ENCODE measurements at regions not wholly inside any gene's neighbourhood (a gene's known extent, or its start where the extent isn't known, plus 50 kb on each side); places are given as distances from the start of the nearest gene placed in this dataset.
A peak's percentile ranks its signal among the peaks of the same experiment; 100 is the strongest.

GRCh38 chrX:46447384-46447783, 97.8 kb downstream of the ZNF674 start:
- no peak for DNase-seq

GRCh38 chrX:46446727-46447378, 98.4 kb downstream of the ZNF674 start:
- peak; percentile 56 to 57 for DNase-seq

GRCh38 chrX:46444011-46444410, 101.2 kb downstream of the ZNF674 start:
- peak; percentile 24 to 56 for DNase-seq

DNA sequence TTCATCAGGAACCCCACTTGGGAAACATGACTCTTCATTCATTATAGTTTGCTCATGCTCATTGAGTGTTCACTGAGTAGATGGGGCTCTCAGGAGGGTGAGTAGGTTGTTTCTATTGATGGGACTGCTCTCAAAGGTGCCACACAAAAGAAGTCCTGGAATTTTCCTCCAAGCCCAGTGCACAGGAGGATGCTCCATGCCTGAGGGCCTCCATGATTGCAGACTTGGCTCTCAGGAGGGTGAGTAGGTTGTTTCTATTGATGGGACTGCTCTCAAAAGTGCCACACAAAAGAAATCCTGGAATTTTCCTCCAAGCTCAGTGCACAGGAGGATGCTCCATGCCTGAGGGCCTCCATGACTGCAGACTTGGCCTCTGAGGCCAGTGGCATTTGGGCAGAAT, 108.5 kb downstream of the ZNF674 start:
- DNase-seq, result no peak

- DNase-seq, result no peak
Measured at GRCh38 chrX:46433892-46434291, 111.3 kb downstream of the ZNF674 start.

- peak; percentile 16 to 19 for DNase-seq
Measured at GRCh38 chrX:46408553-46409407, 136.4 kb downstream of the ZNF674 start.

DNA sequence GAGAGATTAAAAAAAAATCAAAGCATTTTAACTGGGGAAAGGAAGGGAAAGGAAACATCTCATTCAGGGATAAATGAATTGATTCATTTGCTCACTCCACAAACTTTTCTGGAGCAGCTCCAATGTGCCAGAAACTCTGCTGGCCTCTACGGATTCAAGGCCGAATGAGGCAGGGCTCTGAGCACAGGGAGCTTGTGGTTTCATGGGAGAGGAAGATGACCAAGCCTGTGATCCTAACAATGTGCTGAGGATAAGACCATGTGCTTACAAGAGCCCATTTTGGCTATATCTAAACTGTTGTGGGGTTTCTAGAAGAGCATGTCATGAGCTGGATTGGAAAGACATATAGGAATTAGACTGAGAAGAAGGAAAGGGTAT, 137.5 kb downstream of the ZNF674 start:
- no peak for DNase-seq

GRCh38 chrX:46407036-46407752, 138.0 kb downstream of the ZNF674 start:
- DNase-seq, result no peak

- DNase-seq, result no peak
Measured at GRCh38 chrX:46404774-46405173, 140.4 kb downstream of the ZNF674 start.

DNA sequence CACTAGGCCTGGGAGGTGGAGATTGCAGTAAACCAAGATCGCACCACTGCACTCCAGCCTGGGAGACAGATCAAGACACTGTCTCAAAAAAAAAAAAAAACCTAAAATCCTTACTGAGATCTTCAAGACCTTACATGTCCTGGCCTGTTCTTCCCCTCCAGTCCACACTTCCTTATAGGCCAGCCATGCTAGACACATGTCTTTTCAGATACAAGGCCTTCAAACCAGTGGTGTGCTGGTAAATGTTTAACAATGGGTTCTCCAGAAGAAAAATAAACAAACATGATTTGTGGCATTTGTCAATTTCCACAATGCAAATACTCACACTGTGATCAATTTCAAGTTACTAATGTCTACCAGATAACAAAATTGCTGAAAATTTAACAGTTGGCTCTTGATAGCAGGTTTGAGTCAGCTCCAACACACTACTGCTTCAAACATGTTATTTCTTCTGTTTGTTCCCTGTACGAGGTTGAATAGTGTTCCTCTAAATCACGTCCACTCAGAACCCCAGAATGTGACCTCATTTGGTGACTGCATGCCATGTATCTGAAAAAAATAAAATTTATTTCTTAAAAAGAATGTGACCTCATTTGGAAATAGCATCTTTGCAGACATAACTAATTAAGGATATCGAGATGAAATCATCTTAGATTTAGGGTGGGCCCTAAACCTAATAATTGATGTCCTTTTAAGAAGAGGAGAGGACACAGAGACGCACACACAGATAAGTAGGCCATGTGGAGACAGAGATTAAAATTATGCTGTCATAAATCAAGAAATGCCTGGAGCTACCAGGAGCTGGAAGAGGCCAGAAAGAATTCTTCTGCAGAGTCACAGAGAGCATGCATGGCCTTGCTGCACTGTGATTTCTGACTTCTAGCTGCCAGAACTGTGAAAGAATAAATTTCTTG, 144.4 kb downstream of the ZNF674 start:
- no peak for DNase-seq

DNA sequence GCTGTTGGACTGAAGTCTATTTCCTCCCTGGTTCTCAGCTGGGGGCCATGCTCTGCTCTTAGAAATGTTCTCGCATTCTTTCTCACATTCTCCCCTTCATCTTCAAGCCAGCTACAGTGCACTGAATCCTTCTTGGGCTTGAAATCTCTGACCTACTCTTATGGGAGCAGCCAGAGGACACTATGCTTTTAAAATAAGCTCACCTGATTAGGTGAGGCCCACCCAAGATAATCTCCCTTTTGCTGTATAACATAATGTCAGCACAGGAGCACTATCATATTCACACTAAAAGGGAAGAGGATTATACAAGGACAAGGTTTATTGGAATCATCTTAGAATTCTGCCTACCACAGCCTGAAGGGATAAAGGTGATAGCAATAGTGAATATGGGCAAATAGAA, 146.3 kb downstream of the ZNF674 start:
- no peak for DNase-seq

GRCh38 chrX:46398126-46398525, 147.1 kb downstream of the ZNF674 start:
- no peak for DNase-seq

DNA sequence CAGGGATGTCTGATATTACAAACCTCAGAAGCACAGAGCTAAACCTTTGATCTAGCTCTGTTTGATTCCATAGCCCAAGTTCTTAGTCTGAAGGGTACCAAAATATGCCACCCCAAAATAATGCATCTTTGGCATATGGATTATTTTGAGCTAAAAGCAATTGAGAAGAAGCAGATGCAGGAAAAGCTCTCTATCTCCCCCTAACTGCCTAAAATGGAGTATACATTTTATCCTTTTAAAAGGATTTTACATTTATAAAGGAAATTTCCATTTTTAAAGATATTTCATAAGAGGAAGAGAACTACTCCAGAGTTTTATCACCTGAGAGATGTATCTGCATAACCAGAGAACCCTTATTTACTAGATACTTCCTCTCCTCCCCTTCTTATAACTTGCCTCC, 158.7 kb downstream of the ZNF674 start:
- no peak for DNase-seq

GRCh38 chrX:46383006-46383405, 162.2 kb downstream of the ZNF674 start:
- DNase-seq, result no peak

- no peak for DNase-seq
Measured at GRCh38 chrX:46382595-46382994, 162.6 kb downstream of the ZNF674 start.

DNA sequence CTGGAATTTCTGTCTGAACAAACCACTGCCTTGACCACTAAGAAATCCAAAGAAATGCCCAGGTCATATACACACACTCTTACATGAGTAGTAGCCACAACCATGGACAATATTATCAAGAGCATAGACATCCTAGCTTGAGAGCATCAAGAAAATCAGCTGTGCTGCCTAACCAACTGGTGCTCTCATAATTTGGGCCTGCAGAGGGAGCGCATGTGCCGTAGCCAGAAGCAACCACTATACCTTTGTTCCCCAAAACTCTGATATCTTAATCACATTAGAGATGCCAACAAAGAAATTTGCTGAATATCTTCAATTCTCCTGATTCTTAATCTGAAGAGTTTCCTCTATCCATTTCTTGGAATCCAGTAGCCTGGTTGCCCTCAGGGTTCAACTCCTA, 163.6 kb downstream of the ZNF674 start:
- peak; percentile 30 for DNase-seq

DNA sequence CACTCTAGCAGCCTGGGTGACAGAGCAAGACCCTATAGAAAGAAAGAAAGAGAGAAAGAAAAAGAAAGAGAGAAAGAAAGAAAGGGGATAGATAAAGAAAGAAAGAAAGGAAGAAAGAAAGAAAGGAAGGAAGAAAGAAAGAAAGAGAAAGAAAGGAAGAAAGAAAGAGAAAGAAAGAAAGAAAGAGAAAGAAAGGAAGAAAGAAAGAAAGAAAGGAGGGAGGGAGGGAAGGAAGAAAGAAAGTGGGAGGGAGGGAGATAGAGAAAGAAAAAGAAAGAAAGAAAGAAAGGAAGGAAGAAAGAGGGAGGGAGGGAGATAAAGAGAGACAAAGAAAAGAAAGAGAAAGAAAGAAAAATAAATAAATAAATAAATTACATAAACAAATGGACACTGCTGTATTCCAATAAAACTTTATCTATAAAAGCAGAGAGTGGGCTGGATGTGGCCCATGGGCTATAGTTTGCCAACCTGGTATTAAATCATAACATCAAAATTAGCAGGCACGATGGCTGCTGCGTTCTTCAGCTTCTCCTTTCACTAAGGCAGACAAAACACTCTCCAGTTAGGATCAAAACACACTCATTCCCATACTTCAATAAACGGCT, 165.0 kb downstream of the ZNF674 start:
- no peak for DNase-seq

DNA sequence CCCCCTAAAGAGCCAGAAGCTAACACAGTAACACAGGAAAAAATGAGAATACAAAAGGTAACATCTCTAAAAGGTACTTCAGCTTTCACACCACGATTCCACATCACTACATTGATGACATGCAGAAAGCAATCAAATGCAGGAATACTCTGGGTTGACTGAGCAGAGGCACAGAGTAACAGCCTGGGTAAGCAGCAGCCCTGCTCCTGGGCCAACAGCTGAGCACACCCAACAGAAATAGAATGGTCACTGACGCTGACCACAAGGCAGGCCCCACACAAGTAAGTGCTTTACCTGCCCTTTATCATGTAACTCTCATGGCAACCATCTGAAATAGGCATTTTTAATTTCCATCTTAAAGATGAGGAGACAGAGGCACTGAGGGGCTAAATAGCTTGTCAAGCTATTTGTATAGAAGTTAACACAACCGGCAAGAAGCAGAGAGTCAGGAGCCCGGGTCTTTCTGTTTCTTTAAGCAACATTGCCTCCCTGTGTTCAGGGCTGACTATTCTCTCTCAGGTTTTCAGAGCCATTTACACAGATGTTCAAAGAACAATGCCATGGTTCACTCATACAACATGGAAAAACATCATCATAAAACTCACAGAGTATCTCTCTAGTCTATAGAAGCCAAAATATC, 168.9 kb downstream of the ZNF674 start:
- peak; percentile 14 to 20 for DNase-seq

DNA sequence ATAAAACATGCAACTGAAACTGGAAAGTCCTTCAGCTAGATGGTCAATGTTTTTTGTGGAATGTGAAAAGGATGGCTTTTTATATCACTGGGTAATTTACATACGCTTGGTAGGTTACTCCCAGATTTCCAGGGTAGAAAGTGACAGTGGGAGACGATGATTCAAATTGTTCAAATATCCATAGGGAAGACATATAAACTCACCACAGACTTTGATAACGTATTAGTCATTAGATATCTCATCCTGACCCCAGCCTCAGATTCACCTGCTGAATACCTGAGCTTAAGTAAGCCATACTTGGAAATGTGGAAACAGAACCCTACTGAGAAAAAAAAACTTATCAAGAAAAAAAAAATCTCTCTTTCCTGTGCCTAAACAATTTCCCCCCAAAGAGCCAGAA, 169.4 kb downstream of the ZNF674 start:
- DNase-seq, result no peak

- DNase-seq, result no peak
Measured at GRCh38 chrX:46374371-46374770, 170.8 kb downstream of the ZNF674 start.

GRCh38 chrX:46367491-46367890, 177.7 kb downstream of the ZNF674 start:
- no peak for DNase-seq
